Muscle of leg (tissue), 3 donors: ENCODE measurements at regions not wholly inside any gene's neighbourhood (a gene's known extent, or its start where the extent isn't known, plus 50 kb on each side); places are given as distances from the start of the nearest gene placed in this dataset.

Source experiments
- DNase-seq: peaks from one replicate; pipeline ENCODE4 v3.0.0; 2013
- H3K27ac ChIP-seq: one replicate; pipeline ENCODE4 v1.5.1; 2013; ENCODE audit warnings: mild to moderate bottlenecking, low read length, control low read depth
- H3K27me3 ChIP-seq: one replicate; pipeline ENCODE4 v1.6.1; 2013; ENCODE audit warnings: low read length; ENCODE audit not compliant: control insufficient read depth, insufficient read depth
- H3K36me3 ChIP-seq: one replicate; pipeline ENCODE4 v1.6.1; 2013; ENCODE audit warnings: low read length; ENCODE audit not compliant: control insufficient read depth, insufficient read depth
- H3K4me1 ChIP-seq: one replicate; pipeline ENCODE4 v1.6.1; 2013; ENCODE audit warnings: low read length; ENCODE audit not compliant: control insufficient read depth, insufficient read depth
- H3K4me3 ChIP-seq: one replicate; pipeline ENCODE4 v1.5.1; 2013; ENCODE audit warnings: low read length, control low read depth
- H3K9me3 ChIP-seq: replicated peaks from 2 replicates; pipeline ENCODE4 v1.6.1; 2013; ENCODE audit warnings: low read depth, low read length; ENCODE audit not compliant: control insufficient read depth
- WGBS: methylation state at CpG from one replicate; pipeline ENCODE4 v1.1.5; 2013; ENCODE audit warnings: missing lambda C conversion rate; ENCODE audit not compliant: insufficient coverage; 5-methylcytosine and 5-hydroxymethylcytosine counted together

DNA sequence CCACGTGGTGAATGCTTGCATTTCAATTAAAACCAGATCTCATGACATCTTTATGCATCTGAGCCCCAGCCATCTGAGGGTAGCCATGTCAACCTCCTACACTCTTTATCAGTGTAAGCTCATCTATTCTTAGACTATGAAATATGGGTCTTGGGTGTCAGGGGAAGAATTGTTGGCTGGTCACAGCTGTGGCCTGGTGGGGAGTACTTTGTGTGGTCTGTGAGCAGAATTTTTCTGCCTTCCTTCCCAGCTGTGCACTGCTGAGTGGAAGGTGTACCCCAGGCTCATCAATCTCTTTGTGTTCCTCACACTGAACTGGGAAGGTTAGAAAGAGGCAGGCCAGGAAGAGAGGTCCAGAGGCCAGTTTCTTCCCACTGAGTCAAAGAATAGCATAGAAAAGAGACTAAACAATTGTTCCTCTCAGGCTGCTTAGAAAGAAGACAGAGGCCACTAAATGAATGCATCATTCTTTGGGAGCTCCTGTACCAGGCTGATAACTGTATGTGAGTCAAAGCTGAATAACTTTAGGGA is 202.7 kb upstream of the RGMB start:
- Histone ChIP-seq H3K27me3 (no peaks in the 10 kb centered on the region), H3K4me1 (no peaks in the 10 kb centered on the region), H3K4me3 (no peak overlapping the region), H3K27ac (no peak overlapping the region), H3K36me3 (no peaks in the 10 kb centered on the region), H3K9me3 (no peaks in the 10 kb centered on the region)
- DNase-seq = peak; percentile 41
- WGBS = no CpG with 5 or more reads among the region's 1 CpG

DNA sequence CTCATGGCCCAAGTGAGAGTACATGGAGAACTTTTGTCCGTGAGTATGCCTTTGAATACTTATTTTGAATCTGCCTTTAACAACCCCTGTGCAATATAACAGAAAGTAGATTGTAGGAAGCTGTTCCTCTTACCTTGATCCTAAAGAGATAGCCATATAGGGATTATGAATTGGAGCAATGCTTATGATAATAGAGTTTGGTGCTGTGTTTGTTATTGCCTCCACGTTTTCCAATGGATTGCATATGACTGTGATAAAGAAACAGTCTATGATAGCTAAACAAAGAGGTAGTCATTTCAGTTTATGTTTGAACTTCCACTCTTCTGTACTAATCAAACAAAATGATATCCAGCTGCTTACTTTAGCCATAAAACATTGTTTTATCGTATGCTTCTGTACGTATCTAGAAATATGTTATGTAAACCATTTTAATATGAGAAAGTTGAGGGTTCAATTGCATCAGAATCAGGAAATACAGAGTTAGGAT is 199.6 kb upstream of the RGMB start:
- WGBS = no CpG with 5 or more reads among the region's 4 CpGs
- H3K9me3 ChIP-seq = no peaks in the 10 kb centered on the region

DNA sequence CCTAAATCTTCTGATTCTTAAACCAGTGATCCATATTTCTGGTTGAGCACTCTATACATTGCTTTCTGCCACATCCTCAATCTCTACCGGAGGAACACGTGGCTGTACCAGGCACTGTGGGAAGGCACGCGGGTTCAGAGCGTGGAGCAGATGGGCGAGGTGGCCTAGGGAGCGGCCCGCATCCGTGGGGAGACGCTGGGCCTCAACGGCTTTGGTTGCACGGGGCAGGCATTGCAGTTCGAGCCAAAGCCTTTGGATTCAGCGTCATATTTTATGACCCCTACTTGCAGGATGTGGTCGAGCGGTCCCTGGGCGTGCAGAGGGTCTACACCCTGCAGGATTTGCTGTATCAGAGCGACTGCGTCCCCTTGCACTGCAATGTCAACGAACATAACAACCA is 197.2 kb upstream of the RGMB start:
- Histone ChIP-seq H3K36me3 (no peaks in the 10 kb centered on the region), H3K4me1 (no peaks in the 10 kb centered on the region), H3K27me3 (no peaks in the 10 kb centered on the region), H3K9me3 (no peaks in the 10 kb centered on the region), H3K4me3 (no peak overlapping the region), H3K27ac (no peak overlapping the region)
- 91% methylated on average over 17 of the region's 20 CpGs for WGBS
- DNase-seq = no peak

More for the DNA sequence above, 199.6 kb upstream of the RGMB start:
- DNase-seq = no peak
- Histone ChIP-seq H3K4me1 (no peaks in the 10 kb centered on the region), H3K36me3 (no peaks in the 10 kb centered on the region), H3K4me3 (no peak overlapping the region), H3K27ac (no peak overlapping the region), H3K27me3 (no peaks in the 10 kb centered on the region)

DNA sequence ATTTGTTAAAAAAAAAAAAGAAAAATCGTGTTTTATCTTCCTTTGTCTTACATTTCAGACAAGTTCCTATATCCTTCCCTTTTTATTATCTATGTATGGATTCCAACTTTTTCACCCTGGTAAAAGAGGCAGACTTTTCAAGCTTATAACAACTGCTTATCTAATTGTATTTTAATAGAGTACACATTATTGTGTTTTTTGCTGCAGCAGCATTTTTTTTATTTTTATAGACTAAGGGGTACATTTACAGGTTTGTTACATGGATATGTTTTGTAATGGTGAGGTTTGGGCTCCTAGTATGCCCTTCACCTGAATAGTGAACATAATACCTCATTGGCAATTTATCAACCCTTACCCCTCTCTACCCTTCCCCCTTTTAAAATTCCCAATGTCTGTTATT is 195.0 kb upstream of the RGMB start:
- whole genome bisulfite sequencing = no CpG with 5 or more reads among the region's 1 CpG
- H3K4me3 ChIP-seq = no peak overlapping the region
- H3K9me3 ChIP-seq = no peaks in the 10 kb centered on the region
- H3K36me3 ChIP-seq = no peaks in the 10 kb centered on the region
- DNase-seq = no peak
- no peaks in the 10 kb centered on the region for H3K27me3 ChIP-seq
- no peak overlapping the region for H3K27ac ChIP-seq
- H3K4me1 ChIP-seq = no peaks in the 10 kb centered on the region

DNA sequence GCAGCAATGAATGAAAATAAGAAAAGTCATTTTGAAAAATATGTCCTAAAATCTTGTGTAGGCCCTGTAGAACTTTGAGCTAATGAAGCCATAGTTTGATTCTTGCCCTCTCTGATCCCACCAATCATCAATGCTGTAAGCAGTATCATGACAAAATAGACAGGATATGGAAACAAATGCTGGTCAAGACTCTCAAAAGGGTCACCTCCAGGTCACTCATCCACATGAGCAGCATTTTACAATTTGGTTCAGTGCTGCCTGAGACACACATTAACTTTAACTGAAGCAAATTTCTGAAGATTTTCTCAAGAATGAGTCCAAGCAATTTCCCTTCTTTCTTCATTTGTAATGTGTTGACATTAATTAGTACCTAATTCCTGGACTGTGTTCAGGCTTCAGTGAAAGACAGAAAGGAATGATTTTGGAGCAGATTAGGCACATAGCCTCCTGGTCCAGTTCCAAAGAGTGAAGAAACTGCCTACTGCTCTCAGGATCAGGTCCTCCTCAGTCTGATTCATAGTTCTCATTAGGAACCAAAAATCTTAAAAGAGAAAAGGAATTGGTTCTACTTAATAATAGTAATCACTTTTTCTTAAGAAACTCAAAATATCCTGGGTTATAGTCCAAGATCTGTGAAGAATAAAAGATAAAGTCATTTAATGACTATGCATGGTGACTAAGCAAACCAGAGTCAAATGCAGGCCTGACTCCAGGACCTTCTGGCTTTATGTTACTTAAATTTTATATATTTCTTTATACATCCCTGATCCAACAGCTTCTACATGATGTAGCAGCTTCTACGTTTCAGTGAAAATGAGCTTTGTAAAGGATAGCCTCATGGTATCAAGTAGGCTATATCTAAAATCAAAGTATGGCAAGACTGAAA is 192.1 kb upstream of the RGMB start:
- no peaks in the 10 kb centered on the region for H3K36me3 ChIP-seq
- no peaks in the 10 kb centered on the region for H3K9me3 ChIP-seq
- no peaks in the 10 kb centered on the region for H3K27me3 ChIP-seq
- no peak overlapping the region for H3K27ac ChIP-seq
- no peak overlapping the region for H3K4me3 ChIP-seq
- peak; percentile 17 for DNase-seq
- H3K4me1 ChIP-seq = no peaks in the 10 kb centered on the region
- WGBS = no CpG with 5 or more reads among the region's 1 CpG

DNA sequence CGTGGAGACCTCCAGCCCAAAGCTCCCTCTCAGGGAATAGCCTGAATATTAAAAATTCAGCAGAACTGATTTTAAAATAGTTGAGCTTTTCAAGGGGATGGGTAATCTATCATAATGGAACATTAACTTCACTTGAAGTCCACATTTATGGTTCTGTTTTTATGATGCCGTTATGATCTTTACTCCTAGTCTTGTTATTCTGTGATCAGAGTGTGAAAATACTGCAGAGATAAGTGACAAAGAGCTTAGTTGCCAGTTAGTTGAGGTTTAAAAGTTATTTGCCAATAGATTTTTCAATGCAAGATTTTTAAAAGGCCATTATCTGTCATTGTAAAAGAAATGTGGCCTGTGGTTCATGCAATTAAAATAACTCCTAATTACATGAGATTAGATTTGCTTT is 189.9 kb upstream of the RGMB start:
- no peak for DNase-seq

DNA sequence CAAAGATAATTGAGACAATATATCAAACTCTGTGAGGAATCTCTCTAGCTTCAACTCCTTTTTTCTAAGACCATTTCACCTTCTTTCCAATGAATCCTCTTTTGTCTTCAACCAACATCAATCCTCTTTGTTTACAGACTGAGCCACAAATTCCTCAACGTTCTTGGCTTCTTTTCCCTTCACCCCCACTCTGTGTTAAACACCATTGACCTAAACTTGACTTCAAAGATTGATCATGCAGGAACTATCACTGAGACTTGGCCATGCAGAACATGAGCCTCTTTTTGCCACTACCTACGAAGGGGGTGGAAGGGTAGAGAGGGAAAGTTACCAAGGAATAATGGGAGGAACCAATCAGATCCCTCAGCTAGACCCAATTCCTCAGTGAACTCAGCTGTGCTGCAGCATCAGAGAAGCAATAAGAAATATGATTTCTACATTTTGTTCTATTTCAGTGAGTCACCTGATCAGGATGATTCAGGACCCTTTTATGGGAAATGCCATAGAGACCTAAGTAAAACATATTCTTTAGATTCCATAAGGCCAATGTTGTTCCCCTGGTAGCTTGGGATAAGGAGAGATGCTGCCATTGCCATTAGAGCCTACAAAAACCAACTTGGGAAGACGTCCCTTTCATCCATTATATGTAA is 187.7 kb upstream of the RGMB start:
- H3K9me3 ChIP-seq = no peaks in the 10 kb centered on the region
- H3K27me3 ChIP-seq = no peaks in the 10 kb centered on the region
- 67% methylated on average over 1 of the region's 3 CpGs for WGBS
- H3K27ac ChIP-seq = no peak overlapping the region
- H3K4me3 ChIP-seq = no peak overlapping the region
- H3K36me3 ChIP-seq = no peaks in the 10 kb centered on the region
- H3K4me1 ChIP-seq = no peaks in the 10 kb centered on the region
- DNase-seq = no peak

More for the DNA sequence above, 189.9 kb upstream of the RGMB start:
- Histone ChIP-seq H3K27me3 (no peaks in the 10 kb centered on the region), H3K9me3 (no peaks in the 10 kb centered on the region), H3K4me3 (no peak overlapping the region), H3K36me3 (no peaks in the 10 kb centered on the region), H3K27ac (no peak overlapping the region), H3K4me1 (no peaks in the 10 kb centered on the region)
- WGBS = no CpG with 5 or more reads among the region's 2 CpGs

DNA sequence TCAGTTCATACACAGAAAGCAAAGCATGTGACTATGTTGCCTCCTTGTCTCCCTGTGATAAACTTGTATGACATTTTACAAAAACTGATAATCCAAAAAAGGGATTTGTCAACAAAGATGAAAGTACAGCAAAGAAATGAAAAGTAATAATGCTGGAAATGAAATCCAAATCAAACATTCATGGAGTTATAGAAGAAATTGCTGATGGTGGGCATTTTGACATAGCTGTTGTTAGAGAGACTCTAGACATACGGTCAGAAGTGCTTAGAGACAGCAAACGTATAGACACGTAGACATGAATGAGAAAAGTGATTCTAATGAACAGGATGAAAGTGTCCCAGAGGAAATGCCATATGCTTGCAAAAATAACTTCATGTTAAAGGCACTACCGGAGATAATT is 186.9 kb upstream of the RGMB start:
- WGBS = 67% methylated on average over 3 of the region's 4 CpGs
- Histone ChIP-seq H3K27me3 (no peaks in the 10 kb centered on the region), H3K4me1 (no peaks in the 10 kb centered on the region), H3K9me3 (no peaks in the 10 kb centered on the region), H3K27ac (no peak overlapping the region), H3K36me3 (no peaks in the 10 kb centered on the region), H3K4me3 (no peak overlapping the region)
- no peak for DNase-seq

DNA sequence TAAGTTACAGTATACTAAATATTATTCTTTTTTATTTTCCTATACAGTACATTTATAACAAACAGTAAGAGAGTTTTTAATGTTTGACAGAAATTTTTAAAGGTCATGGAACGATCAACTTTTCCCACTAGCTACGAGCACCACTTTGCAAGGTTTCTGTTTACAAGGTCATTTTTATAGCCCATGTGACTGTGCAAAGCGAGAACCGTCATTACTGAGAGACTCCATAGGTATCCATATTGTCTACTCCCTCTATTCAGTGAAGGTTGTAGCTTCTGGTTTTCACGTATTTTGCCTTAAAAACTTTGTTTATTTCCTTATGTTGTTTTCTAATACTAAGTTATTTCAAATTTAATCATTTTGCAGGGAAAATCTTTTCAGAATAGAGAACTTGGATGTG is 186.3 kb upstream of the RGMB start:
- no peaks in the 10 kb centered on the region for H3K36me3 ChIP-seq
- no peak overlapping the region for H3K4me3 ChIP-seq
- no peaks in the 10 kb centered on the region for H3K9me3 ChIP-seq
- WGBS = no CpG with 5 or more reads among the region's 5 CpGs
- H3K27ac ChIP-seq = no peak overlapping the region
- DNase-seq = no peak
- H3K4me1 ChIP-seq = no peaks in the 10 kb centered on the region
- no peaks in the 10 kb centered on the region for H3K27me3 ChIP-seq

DNA sequence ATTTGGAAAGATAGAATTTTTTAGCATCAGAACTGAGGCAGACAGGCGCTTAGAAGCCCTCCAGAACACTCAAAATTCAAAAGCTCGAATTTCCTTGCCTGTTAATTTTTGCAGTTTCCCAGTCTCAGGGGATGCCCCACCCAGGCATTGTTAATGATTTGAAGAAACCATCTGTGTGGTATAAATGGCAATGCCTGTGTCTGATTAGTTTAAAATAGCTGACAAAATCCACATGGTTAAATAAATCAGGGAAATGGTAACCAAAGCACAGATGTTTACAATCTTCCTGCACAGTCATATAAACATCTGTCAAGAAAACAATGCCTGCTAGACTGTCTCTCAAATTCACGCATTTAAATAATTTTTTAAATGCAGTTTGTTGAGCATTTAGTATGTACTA is 185.2 kb upstream of the RGMB start:
- Histone ChIP-seq H3K9me3 (no peaks in the 10 kb centered on the region), H3K4me3 (no peak overlapping the region), H3K36me3 (no peaks in the 10 kb centered on the region), H3K4me1 (no peaks in the 10 kb centered on the region), H3K27ac (no peak overlapping the region), H3K27me3 (no peaks in the 10 kb centered on the region)
- peak; percentile 3 for DNase-seq
- no CpG with 5 or more reads among the region's 3 CpGs for WGBS
